Mesenchymal stem cell (in vitro differentiated cells and primary cell): ENCODE measurements at regions not wholly inside any gene's neighbourhood (a gene's known extent, or its start where the extent isn't known, plus 50 kb on each side); places are given as distances from the start of the nearest gene placed in this dataset.

ENCODE experiments used
- DNase-seq: peaks from one replicate; pipeline ENCODE4 v3.0.0-alpha.2; 2013
- H2AFZ ChIP-seq: one replicate; pipeline ENCODE4 v1.6.1; 2013; ENCODE audit warnings: low read depth, mild to moderate bottlenecking, control low read depth, inconsistent platforms, low read length, moderate library complexity
- H2AK5ac ChIP-seq: 2 replicates; pipeline ENCODE4 v1.6.1; 2013; ENCODE audit warnings: low read length, moderate library complexity, mild to moderate bottlenecking, inconsistent platforms; ENCODE audit not compliant: severe bottlenecking
- H2BK120ac ChIP-seq: one replicate; pipeline ENCODE4 v1.6.1; 2013; ENCODE audit warnings: low read depth, mild to moderate bottlenecking, inconsistent platforms, low read length, moderate library complexity
- H2BK12ac ChIP-seq, 2 experiments: one replicate each; pipeline ENCODE4 v1.6.1; 2013; ENCODE audit warnings: inconsistent platforms in 2 of 2, low read length in 2 of 2, mild to moderate bottlenecking in 2 of 2, moderate library complexity in 2 of 2, control low read depth in 1 of 2
- H2BK15ac ChIP-seq: one replicate; pipeline ENCODE4 v1.6.1; 2013; ENCODE audit warnings: mild to moderate bottlenecking, low read depth, inconsistent platforms; ENCODE audit not compliant: poor library complexity, severe bottlenecking
- H2BK5ac ChIP-seq: 2 replicates; pipeline ENCODE4 v1.6.1; 2013; ENCODE audit warnings: low read depth, mild to moderate bottlenecking, low read length, control low read depth, inconsistent platforms; ENCODE audit not compliant: poor library complexity, severe bottlenecking
- H3K14ac ChIP-seq, 2 experiments: one replicate each; pipeline ENCODE4 v1.6.1; 2013; ENCODE audit warnings: inconsistent platforms in 2 of 2, low read length in 2 of 2, control low read depth in 1 of 2, mild to moderate bottlenecking in 1 of 2, moderate library complexity in 1 of 2
- H3K18ac ChIP-seq, 2 experiments: one replicate each; pipeline ENCODE4 v1.6.1; 2013; ENCODE audit warnings: inconsistent platforms in 2 of 2, low read length in 2 of 2, control low read depth in 1 of 2, low read depth in 1 of 2, mild to moderate bottlenecking in 1 of 2
- H3K23ac ChIP-seq, 2 experiments: one replicate each; pipeline ENCODE4 v1.6.1; 2013; ENCODE audit warnings: inconsistent platforms in 2 of 2, low read length in 2 of 2, mild to moderate bottlenecking in 2 of 2, moderate library complexity in 2 of 2, control low read depth in 1 of 2
- H3K27ac ChIP-seq: 2 replicates; pipeline ENCODE4 v1.5.1; 2013; ENCODE audit warnings: mild to moderate bottlenecking, moderate library complexity, low read length, control low read depth, inconsistent platforms; ENCODE audit not compliant: poor library complexity, severe bottlenecking
- H3K27me3 ChIP-seq, 2 experiments: 2 replicates each; pipeline versions ENCODE4 v1.6.1 to v1.7.0; 2013; ENCODE audit warnings: low read length in 2 of 2, mild to moderate bottlenecking in 2 of 2, moderate library complexity in 2 of 2, control low read depth in 1 of 2, inconsistent platforms in 1 of 2; ENCODE audit not compliant: control insufficient read depth in 1 of 2, insufficient read depth in 1 of 2
- H3K36me3 ChIP-seq, 2 experiments: 2 replicates each; pipeline versions ENCODE4 v1.6.1 to v1.7.0; 2013; ENCODE audit warnings: low read length in 2 of 2, control low read depth in 1 of 2, inconsistent platforms in 1 of 2, low read depth in 1 of 2, mild to moderate bottlenecking in 1 of 2; ENCODE audit not compliant: insufficient read depth in 2 of 2, control insufficient read depth in 1 of 2
- H3K4ac ChIP-seq, 2 experiments: one replicate each; pipeline ENCODE4 v1.6.1; 2013; ENCODE audit warnings: inconsistent platforms in 2 of 2, low read length in 2 of 2, mild to moderate bottlenecking in 2 of 2, moderate library complexity in 2 of 2, control low read depth in 1 of 2, low read depth in 1 of 2
- H3K4me1 ChIP-seq: 2 replicates; pipeline ENCODE4 v1.6.1; 2013; ENCODE audit warnings: low read depth, low read length, control low read depth; ENCODE audit not compliant: control insufficient read depth, insufficient read depth
- H3K4me2 ChIP-seq: 2 replicates; pipeline ENCODE4 v1.6.1; 2013; ENCODE audit warnings: low read length, mild to moderate bottlenecking, inconsistent platforms; ENCODE audit not compliant: poor library complexity, severe bottlenecking
- H3K4me3 ChIP-seq, 2 experiments: 2 replicates each; pipeline versions ENCODE4 v1.5.1 to v1.7.0; 2013; ENCODE audit warnings: low read length in 2 of 2, mild to moderate bottlenecking in 2 of 2, control low read depth in 1 of 2, low read depth in 1 of 2; ENCODE audit not compliant: insufficient read depth in 1 of 2
- H3K79me1 ChIP-seq: replicated peaks from 2 replicates; pipeline ENCODE4 v1.6.1; 2013; ENCODE audit warnings: mild to moderate bottlenecking, control low read depth, low read length, inconsistent platforms; ENCODE audit not compliant: poor library complexity, severe bottlenecking
- H3K9ac ChIP-seq: 2 replicates; pipeline ENCODE4 v1.7.0; 2013; ENCODE audit warnings: mild to moderate bottlenecking, low read length, moderate library complexity
- H3K9me3 ChIP-seq: 2 replicates; pipeline ENCODE4 v1.7.0; 2013; ENCODE audit warnings: mild to moderate bottlenecking, low read length; ENCODE audit not compliant: control insufficient read depth
- H4K8ac ChIP-seq: one replicate; pipeline ENCODE4 v1.6.1; 2013; ENCODE audit warnings: inconsistent platforms, mild to moderate bottlenecking, low read length, moderate library complexity
- H4K91ac ChIP-seq: one replicate; pipeline ENCODE4 v1.6.1; 2013; ENCODE audit warnings: mild to moderate bottlenecking, low read length, inconsistent platforms
- WGBS: methylation state at CpG from one replicate; pipeline ENCODE4 v1.1.7; 2013; ENCODE audit warnings: mixed read lengths; 5-methylcytosine and 5-hydroxymethylcytosine counted together

DNA sequence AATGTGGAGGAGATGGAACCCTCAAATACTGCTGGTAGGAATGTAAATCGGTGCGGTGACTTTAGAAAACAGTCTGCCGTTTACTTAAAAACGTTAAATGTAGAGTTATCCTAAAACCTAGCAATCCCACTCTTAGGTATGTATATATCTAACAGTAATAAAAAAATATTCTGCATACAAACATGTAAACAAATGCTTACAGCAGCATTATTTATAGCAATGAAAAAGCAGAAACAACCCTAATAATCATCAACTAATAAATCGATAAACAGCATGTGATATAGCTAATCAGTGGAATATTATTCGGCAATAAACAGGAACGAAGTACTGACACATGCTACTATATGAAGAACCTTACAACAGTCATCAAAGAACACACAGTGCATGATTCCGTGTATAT, 144.7 kb downstream of the CNTN3 start:
- Histone ChIP-seq H2AFZ (no peak overlapping the region), H3K79me1 (no peaks in the 10 kb centered on the region), H3K4me1 (no peaks in the 10 kb centered on the region), H2BK5ac (no peak overlapping the region), H3K27me3 (no peaks in the 10 kb centered on the region), H3K4me2 (no peak overlapping the region), H3K9me3 (no peaks in the 10 kb centered on the region), H3K4ac (no peak overlapping the region), H3K9ac (no peak overlapping the region), H3K14ac (no peak overlapping the region), H3K36me3 (no peaks in the 10 kb centered on the region), H3K18ac (no peak overlapping the region), H2BK120ac (no peak overlapping the region), H2BK12ac (no peak overlapping the region), H3K4me3 (no peak overlapping the region), H3K27ac (no peak overlapping the region), H3K23ac (no peak overlapping the region), H2BK15ac (no peak overlapping the region), H4K91ac (no peak overlapping the region), H2AK5ac (no peak overlapping the region), H4K8ac (no peak overlapping the region)
- DNase-seq, result no peak
- WGBS, result 100% methylated on average over 3 of the region's 8 CpGs

DNA sequence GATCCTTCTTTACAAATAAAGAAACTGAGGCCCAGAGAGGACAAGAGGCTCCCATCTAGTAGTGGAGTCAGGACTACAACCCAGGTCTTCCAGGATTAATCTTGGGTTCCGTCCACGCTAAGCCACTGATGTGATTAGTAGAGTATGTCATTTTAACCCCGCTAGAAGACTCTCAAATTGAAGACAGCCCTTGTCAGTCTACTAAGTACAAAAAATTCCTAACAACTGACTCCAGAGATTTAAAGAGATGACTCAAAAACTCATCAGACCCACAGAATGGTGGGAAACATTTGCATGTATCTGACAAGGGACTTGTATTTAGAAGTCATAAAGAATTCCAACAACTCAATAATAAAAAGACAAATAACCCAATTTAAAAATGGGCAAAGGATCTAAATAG, 145.3 kb downstream of the CNTN3 start:
- Histone ChIP-seq H3K4me2 (no peak overlapping the region), H3K14ac (no peak overlapping the region), H2BK120ac (no peak overlapping the region), H3K36me3 (no peaks in the 10 kb centered on the region), H2BK5ac (no peak overlapping the region), H3K23ac (no peak overlapping the region), H3K9me3 (no peaks in the 10 kb centered on the region), H3K4ac (no peak overlapping the region), H4K91ac (no peak overlapping the region), H3K18ac (no peak overlapping the region), H4K8ac (no peak overlapping the region), H3K9ac (no peak overlapping the region), H2AFZ (no peak overlapping the region), H3K4me3 (no peak overlapping the region), H3K27me3 (no peaks in the 10 kb centered on the region), H2BK12ac (no peak overlapping the region), H2AK5ac (no peak overlapping the region), H3K27ac (no peak overlapping the region), H2BK15ac (no peak overlapping the region), H3K79me1 (no peaks in the 10 kb centered on the region), H3K4me1 (no peaks in the 10 kb centered on the region)
- DNase-seq, result no peak
- WGBS, result 96% methylated on average over 3 of the region's 3 CpGs

DNA sequence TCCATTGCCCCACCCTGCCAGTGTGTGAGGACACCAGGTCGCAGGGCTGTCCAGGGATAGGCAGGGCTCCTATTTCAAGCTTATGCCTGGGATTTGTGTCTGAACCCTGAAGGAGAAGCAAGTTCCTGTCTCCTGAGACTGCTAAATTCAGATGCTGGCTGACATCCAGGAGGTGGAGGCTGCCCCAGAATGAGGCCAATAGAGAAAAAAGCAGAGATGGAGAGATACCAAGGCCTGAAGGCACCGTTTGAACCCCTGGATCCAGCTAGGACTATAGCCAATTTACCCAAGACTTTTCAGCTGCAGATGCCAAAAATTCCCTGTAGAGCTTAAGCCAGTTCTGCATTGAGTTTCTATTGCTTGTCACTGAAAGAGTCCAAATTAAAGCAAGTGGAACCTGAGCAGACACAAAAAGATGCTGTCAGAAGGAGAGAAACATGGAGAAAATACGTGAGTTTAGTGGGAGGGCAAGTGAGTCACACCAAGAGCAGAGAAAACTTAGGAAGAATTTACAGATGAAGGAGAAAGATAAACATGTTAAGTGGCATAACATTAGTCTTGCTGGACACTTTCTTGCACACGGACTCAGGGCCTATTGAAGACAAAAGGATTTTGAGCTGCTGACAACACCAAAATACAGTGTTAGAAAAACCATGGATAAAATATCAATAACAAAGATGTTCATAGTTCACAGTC, 148.6 kb downstream of the CNTN3 start:
- Histone ChIP-seq H2BK120ac (no peak overlapping the region), H3K9ac (no peak overlapping the region), H3K4me2 (no peak overlapping the region), H3K9me3 (no peaks in the 10 kb centered on the region), H3K79me1 (no peaks in the 10 kb centered on the region), H3K4me3 (no peak overlapping the region), H3K23ac (no peak overlapping the region), H4K91ac (no peak overlapping the region), H2BK5ac (no peak overlapping the region), H3K4ac (no peak overlapping the region), H3K4me1 (no peaks in the 10 kb centered on the region), H2AK5ac (no peak overlapping the region), H3K27me3 (no peaks in the 10 kb centered on the region), H2BK15ac (no peak overlapping the region), H4K8ac (no peak overlapping the region), H2BK12ac (no peak overlapping the region), H2AFZ (no peak overlapping the region), H3K18ac (no peak overlapping the region), H3K14ac (no peak overlapping the region), H3K27ac (no peak overlapping the region), H3K36me3 (no peaks in the 10 kb centered on the region)
- DNase-seq, result no peak
- 12% methylated on average over 3 of the region's 4 CpGs for WGBS

DNA sequence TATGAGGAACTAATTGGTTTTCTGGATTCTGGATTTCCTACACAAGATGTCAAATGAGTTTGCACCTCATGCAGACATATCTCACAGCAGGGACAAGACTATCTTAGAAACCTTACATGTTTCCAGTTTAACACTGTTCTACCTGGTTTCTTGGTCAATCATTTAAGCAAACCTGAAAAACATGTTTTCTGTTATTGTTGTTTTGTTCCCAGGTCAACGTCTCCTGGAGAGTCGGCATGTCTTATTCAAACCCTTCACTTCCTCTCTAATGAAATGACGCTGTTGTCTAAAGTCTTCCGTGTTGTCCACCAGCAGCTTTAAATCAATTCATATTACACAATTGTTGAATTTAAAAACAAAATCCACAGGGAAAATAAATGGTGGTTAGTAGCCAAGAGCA, 150.9 kb downstream of the CNTN3 start:
- Histone ChIP-seq H4K8ac (no peak overlapping the region), H3K9me3 (no peaks in the 10 kb centered on the region), H3K18ac (no peak overlapping the region), H3K79me1 (no peaks in the 10 kb centered on the region), H2AK5ac (no peak overlapping the region), H2BK15ac (no peak overlapping the region), H2BK5ac (no peak overlapping the region), H3K36me3 (no peaks in the 10 kb centered on the region), H2BK12ac (no peak overlapping the region), H3K14ac (no peak overlapping the region), H2BK120ac (no peak overlapping the region), H3K4ac (no peak overlapping the region), H3K27me3 (no peaks in the 10 kb centered on the region), H3K27ac (no peak overlapping the region), H3K23ac (no peak overlapping the region), H2AFZ (no peak overlapping the region), H4K91ac (no peak overlapping the region), H3K4me1 (no peaks in the 10 kb centered on the region), H3K4me3 (no peak overlapping the region), H3K9ac (no peak overlapping the region), H3K4me2 (no peak overlapping the region)
- 83% methylated on average over 3 of the region's 4 CpGs for WGBS
- no peak for DNase-seq
